Posterior cingulate gyrus (tissue), 11 donors: ENCODE measurements at regions not wholly inside any gene's neighbourhood (a gene's known extent, or its start where the extent isn't known, plus 50 kb on each side); places are given as distances from the start of the nearest gene placed in this dataset.
"Not testable (repeated sequence)": the region's sequence is repeated elsewhere in the genome, so short reads cannot be mapped to it uniquely, and the experiment has no call there.

Experiments
- DNase-seq, 10 donors: peaks; one replicate each; pipeline versions ENCODE4 v3.0.0 to v3.0.0-alpha.2; 2020 to 2021; ENCODE audit warnings: mixed read lengths in 3 of 10
- intact Hi-C: fragments of 100-400 bp; cut with DNase I; formaldehyde crosslinking; loops from one replicate; pipeline ENCODE4 v1.15.1; 2023

DNA sequence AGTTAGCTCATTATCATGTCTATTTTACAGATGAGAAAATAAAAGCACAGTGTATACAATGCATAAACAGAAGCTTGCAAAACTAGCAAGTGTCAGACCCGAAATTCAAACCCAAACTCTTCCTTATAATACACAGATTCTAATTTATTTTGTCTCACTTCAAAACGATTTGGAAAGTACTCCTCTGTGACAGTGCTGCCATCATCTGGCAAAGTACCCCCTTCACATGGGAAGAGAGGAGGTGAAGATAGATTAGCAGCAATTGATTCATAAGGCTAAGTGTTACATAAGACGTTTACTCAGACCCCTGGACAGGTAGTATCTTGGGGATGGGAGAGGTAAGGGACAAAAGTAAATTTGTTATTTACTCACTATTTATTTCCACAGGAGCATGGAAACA, 744.0 kb upstream of the SGO1 start:
- intact Hi-C loops: no loop called here
- peak in 1 of 10 donors; percentile 29 for DNase-seq

DNA sequence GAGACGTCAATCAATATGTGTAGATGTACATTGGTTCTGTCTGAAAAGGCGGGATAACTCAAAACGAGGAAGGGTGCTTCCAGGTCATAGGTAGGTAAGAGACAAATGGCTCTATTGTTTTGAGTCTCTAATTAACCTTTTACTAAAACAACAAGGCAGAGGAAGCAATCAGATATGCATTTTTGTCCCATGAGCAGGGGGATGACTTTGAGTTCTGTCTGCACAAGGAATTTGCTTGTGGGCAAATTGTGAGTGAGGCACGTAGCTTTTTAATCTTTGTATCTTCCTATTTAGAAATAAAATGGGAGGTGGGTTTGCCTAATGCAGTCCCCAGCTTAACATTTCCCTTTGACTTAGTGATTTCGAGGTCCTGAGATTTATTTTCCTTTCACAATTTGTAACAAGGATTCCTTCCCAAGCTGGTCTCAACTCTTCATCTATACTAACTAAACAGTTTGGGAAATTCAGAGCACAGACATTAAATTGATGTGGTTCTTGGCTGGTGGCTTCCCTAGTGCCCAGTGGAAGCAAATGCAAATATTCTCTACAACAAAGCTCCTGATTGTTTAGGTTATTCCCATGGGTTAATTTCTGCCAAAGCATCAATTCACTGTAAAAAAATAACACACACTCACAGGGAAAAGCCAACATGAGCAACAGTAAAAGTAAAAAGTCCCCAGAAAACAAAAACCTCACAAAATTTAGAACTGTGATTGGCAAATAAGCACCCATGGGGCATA, 738.8 kb upstream of the SGO1 start:
- intact Hi-C loops: no loop called here

DNA sequence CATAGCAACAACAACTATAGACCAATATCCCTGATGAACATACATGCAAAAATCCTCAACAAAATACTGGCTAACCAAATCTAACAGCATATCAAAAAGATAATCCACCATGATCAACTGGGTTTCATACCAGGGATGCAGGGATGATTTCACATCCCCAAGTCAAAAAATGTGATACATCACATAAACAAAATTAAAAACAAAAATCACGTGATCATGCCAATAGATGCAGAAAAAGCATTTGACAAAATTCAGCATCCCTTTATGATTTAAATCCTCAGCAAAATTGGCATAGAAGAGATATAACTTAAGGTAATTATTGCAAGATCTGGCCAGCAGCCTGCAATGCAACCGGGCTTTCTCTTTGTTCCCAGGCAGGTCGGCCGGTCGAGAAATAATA, 735.1 kb upstream of the SGO1 start:
- peak in 1 of 10 donors; percentile 65 for DNase-seq
- intact Hi-C loops: not testable (repeated sequence)

More for the DNA sequence above, 738.8 kb upstream of the SGO1 start:
- DNase-seq: no peak

DNA sequence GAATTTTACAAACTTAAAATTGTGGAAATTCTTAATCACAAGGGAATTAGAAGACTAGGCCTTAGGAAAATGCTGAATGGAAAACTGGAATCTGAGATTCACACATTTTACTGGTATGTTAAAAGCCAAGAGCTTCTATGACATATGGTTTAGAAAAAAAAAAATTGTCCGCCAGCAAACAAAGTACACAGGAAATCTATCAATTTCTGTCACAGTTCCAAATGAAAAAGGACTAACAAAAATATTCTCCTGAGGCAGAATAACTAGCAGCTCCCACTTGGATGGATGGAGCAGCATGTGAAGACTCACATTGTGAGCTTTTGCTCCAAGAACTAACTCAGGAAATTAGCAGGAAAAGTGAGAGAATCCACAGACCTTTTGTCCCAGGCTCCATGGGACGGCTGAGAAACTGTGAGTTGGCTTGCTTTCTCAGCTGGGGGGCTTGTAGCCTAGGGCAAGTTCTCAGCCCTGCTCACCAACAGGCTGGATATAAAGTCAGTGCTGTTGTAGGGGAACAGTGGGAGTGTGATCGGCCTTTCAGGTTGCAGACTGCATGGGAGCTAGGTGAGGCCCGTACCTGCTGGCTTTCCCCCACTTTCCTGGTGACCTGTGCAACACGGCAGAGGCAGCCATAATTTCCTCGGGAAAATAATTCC, 731.1 kb upstream of the SGO1 start:
- DNase-seq: no peak
- intact Hi-C loops: no loop called here

DNA sequence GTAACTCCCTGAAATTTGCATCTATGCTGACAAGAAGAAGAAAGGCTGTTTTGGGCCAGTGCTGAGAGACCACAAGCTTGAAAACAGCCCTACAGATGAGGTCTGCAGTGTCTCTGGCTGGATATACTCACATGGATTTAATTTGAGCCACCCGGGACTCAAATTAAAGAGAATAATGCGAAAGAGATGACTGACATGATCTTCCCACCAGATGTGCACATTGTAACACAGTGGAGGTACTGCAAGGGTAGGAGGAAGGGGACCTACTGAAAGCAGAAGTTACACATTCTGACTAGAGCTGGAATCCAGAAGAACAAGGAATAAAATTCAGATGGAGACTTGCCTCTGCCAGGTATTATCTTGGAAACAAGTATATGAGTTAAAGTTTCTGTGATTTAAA, 728.3 kb upstream of the SGO1 start:
- intact Hi-C loops: no loop called here

DNA sequence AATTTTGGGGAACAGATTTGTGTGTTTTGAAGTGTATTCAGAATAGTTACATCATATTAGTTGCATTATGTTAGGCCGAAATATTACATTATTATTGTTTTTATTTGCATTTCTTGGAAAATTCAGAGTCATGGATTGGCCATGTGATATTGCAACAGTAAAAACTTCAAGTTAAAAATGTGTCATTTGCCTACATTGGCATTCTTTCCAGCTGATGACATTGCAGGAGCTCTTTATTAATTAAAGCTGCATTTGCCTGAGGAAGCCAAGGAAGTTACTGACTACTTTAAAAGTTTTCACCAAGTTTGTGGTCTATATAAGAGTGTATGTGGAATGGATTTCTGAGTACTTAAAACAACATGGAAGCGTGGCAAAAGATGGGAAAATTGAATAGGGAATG, 726.4 kb upstream of the SGO1 start:
- no peak for DNase-seq
- intact Hi-C loops: no loop called here

More for the DNA sequence above, 728.3 kb upstream of the SGO1 start:
- DNase-seq: no peak

DNA sequence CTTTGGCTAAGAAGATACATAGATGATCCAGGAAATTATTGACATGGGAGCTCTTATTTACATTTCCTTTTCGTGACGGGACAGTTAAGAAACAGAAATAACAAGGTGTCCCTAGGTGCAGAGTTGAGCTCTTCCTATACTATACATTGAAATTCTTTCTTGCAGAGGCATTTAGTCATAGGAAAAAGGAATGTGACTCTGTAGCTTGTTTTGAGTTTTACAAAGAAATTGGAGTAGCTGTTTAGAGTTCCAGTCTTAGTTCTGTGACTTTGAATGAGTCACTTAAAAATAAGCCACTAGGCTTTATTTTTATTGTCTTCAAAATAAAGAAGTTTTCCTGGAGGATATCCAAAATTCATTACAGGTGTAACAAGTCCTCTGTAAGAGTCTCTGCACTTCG, 723.5 kb upstream of the SGO1 start:
- intact Hi-C loops: no loop called here
- DNase-seq: no peak

DNA sequence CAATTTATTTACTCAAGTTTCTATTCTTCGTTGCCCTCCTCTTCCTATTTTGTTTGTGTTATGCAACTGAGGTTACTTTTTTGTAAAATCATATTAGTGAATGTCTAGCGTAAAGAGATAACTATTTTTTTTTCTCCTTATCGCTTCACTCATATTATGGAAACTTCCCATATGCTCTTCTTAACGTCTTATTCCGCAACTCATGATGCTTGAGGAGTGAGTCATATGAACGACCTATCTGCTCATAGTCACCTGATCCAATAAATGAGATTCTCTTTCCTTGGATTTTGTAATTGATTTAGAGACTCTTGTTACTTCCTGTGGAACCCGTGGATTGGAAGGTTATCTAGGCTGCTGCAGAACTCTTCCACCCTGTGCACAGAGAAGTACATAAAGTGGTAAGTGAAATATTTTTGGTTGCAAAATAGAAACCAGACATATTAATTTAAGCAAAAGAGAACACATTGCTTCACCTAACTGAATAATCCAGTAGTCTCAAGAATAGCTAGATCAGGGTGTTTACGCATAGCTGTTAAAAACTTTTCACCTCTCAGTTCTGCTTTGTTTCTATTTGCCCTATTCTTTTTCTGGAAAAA, 719.3 kb upstream of the SGO1 start:
- intact Hi-C loops: no loop called here
- DNase-seq: no peak

DNA sequence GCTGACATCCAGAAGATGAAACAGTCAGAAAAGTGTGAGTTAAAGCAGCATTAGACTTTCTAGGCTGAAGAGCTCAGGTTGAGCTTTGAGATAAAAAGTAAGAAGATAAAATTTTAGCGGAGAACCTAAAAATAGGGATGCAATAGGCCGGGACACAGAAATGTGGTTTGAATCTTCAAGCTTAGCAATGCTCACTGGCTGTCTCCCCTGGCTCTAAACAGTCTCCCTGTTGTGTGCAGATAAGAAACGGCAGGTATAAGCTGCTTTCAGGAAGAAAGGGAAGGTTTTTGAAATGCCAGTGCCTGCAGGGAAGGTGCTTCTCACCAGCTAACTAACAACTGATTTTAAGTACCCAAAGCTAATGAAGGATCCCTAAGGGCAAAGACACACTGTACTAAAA, 718.7 kb upstream of the SGO1 start:
- intact Hi-C loops: no loop called here
- DNase-seq: no peak

DNA sequence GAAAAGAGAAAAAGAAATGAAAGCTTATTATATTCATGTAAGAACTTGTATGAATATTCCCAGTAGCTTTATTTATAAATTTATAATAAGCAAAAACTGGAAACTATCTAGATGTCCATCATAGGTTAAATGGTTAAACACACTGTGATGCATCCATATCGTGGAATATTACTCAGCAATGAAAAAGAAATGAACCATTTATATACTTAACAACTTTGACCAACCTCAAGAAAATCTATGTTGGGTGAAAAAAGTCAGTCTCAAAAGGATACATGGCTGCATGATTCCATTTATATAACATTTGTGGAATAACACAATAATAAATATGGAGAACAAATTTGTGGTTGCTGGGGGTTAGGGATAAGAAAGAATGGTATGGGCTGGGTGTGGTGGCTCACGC, 713.0 kb upstream of the SGO1 start:
- intact Hi-C loops: no loop called here
- no peak for DNase-seq

DNA sequence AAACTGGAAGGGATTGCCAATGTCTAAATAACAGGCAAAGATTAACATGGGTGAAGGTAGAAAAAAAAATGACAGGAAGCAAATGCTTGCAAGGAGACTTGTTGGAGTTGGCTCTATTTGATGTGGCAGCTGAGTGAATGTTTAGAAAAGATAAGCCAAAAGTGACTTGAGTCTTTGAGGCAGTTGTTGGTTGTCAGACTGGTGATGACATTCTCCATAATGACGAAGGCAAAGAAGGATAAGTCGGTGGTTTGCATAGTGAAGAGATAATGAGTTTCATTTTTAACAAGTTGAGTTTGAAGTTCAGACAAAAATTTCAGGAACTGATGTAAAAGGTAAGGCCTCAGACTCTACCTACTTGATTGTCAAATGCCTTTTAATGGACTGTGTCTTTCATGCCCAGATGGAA, 704.1 kb upstream of the SGO1 start:
- intact Hi-C loops: no loop called here
- DNase-seq: no peak

DNA sequence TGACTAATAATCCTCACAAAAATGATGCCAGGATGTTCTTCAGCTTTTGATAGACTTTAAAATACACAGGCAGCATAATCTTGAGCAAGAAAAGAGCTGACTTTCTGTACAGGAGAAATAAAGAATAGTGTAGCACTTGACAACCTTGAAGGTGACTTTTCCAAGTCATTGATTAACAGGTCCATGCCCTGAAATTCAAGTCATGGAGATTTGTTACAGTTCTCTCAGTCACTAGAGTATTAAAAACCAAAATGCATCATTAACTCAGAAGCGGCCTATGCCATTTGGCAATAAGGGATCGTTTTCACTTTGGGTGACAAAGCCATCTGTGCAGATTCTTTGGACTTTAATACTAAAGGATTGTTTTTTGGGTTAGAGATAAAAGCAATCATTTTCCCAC, 692.7 kb upstream of the SGO1 start:
- no peak for DNase-seq
- intact Hi-C loops: no loop called here

DNA sequence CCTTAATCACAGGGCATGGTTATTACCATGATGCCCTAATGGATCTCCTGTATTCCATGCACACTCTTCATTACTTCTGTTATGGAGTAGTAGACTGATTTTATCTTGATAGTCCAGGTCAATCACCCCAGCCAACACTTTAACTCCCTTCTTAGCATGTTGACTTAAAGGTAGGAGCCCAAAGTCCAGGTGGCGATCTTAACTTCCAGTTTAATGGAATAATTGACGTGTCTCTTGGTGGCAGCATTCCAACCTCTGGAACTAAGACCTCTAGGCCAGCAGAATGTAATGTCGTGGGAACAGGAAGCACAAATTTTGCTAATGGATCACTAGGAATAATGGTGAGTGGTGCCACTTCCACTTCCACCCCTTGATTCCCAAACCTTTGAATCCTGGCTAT, 687.2 kb upstream of the SGO1 start:
- intact Hi-C loops: no loop called here
- DNase-seq: no peak

DNA sequence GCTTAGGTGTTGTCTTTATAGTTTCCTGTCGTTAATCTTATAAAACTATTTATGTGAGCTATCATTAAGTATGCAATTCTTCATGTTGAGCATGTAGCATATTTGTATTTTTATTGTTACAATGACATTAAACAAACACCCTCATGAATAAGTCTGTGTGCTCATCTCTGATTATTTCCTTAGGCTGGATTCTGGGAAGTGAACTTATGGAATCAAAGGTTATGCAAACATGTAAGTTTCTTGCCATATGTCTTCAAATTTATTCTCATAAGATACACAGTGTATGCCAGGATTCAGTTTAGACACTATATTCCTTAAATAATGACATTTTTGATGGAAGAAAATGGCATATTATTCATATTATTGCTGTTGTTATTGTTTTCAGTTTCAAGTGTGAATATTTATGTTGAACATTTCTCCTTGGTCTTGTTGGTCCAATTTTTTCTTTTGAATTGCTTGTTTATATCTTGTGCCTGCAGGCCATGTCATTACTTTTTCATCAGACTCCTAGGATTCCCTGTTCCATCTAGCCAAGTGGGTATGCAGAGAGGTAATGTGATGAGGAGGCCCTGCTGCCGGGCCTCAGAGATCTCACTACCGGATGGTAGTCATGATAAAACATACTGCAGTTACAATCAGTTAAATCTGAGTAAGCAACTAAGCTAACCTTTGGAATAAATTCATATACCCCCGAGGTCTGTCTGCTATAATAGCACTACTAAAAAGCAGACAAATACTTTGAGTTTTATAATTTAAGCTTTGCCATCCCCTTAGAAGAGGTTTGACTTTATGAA, 684.3 kb upstream of the SGO1 start:
- no peak for DNase-seq
- intact Hi-C loops: no loop called here

DNA sequence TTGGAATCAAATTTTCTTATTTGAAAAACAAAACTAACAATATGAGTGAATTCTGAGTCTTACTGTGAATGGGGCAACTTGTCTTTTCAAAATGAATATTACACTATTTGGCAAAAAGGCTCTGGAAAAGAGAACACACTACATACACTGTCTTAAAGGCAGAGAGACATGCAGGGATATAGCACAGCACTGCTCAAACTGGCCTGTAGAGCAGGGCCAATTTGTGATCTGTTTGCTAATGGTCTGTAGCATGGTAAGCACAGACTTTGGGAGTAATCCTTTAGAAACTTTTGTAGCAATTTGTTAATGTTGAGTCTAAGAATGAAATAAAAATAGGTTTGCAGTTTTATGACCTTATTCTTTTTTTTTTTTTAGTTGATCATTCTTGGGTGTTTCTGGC, 679.8 kb upstream of the SGO1 start:
- intact Hi-C loops: no loop called here
- DNase-seq: no peak

DNA sequence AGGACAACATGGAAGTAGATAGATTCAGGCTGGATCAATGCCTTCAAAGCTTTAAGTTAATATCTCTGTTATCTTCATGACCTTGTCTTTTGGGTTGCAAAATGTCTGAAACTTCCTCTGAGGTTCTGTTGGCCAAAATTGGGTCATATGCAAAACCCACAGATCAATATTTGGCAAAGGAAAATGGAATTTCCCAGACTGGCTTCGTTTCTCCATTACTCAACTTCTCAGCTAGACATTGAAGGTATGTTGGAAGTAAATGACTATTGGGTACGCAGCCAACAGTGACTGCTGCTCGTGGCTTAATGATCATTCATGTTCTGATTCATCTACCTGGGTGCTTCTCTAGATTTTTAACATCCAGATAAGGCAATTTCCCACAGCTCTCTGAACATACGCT, 675.4 kb upstream of the SGO1 start:
- DNase-seq: no peak

DNA sequence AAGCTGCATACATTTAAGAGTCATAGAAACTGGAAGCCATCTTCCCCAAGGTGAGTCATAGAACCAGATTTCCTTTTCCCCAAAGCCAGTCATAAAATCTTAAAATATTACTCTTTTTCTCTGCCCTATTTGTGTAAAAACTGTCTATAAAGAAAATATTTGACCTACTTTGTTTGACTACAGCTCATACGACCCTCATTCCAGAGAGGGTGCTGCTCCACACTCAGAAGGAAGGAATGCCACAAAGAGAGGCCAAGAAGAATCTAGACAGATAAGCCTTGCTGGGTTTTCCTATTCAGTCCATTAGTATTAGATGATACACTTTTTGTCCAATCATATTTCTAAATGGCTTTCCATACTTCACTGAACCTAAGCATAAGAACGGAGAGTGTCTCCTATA, 671.6 kb upstream of the SGO1 start:
- no peak for DNase-seq
- intact Hi-C loops: no loop called here

More for the DNA sequence above, 675.4 kb upstream of the SGO1 start:
- intact Hi-C loops: no loop called here

DNA sequence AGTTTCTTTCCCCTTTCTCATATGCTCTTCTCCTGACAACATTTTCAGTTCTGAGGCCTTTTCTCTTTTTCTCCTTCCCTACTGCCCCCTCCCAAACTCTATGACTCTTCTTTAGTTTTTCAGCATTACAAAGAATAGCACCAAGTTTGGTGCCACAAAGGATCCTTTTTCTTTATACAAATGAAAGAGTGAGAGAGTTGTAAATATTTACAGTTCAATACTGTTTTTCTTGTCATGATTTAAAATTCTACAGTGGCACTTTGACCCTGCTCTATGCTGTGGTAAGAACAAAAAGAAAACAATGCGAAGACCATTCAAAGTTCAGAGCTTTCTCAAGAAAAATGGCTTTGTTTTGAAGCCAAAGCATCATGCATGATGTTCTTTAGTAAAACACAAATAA, 667.9 kb upstream of the SGO1 start:
- intact Hi-C loops: no loop called here

DNA sequence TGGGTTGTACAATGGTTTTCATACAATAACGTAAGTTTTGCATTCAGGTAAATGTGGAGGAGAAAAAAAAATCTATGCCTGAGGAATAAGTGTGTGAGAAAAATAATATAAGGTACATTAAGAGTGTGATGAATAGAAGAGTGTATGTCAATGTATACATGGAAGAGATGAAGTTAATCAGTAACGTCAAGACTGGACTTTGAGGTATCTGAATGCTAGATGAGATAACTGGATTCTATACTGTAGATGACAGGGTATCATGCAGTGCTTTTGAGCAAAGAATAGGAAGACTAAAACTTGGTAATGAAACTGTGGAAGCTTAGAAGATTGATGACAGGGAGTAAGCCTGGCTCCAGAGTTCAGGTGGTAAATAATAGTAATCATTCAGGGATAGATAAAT, 666.7 kb upstream of the SGO1 start:
- intact Hi-C loops: no loop called here
- DNase-seq: no peak

More for the DNA sequence above, 667.9 kb upstream of the SGO1 start:
- DNase-seq: no peak

DNA sequence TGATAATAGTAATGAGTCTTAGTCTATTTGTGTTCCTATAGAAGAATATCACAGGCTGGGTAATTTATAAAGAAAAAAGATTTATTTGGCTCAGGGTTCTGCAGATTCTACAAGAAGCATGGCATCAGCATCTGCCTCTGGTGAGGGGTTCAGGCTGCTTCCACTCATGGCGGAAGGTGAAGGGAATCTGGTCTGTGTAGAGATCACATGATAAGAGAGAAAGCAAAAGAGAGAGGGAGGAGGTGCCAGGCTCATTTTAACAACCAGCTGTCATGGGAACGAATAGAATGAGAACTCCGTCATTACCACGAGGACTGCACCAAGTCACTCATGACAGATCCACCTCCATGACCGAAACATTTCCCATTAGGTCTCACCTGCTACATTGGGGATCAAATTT, 664.0 kb upstream of the SGO1 start:
- intact Hi-C loops: no loop called here
- DNase-seq: no peak

DNA sequence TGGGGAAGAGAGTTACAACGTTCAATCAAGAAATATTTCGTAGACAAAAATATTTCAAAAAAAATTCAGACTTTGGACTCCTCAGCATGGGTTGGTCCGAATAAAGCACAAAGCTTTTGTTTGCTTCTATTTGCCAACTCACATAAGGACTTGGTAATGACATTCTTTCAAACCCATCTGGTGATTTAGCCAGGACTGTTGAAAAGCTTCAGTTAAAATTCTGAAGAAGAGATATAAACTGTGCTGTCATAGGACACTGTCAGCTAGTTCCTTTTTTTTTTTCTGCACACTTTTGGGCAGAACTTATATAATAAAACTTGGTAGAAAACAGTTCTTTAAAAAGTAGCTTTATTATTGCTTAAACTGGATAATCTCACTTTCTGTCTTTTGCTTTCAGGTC, 660.8 kb upstream of the SGO1 start:
- intact Hi-C loops: no loop called here

More for the DNA sequence above, 660.8 kb upstream of the SGO1 start:
- DNase-seq: no peak
